HG03432 (cell line): ENCODE measurements at regions not wholly inside any gene's neighbourhood (a gene's known extent, or its start where the extent isn't known, plus 50 kb on each side); places are given as distances from the start of the nearest gene placed in this dataset.

ENCODE experiments used
- ATAC-seq: cut with Tn5 transposase; IDR thresholded peaks from one replicate; pipeline ENCODE4 v1.9.1; 2021; ENCODE audit warnings: mild to moderate bottlenecking, moderate library complexity; ENCODE audit not compliant: unreplicated experiment

GRCh38 chr12:132408626-132409494 lies 79.5 kb upstream of the GALNT9 start:
- no peak for ATAC-seq

- ATAC-seq: no peak
Observed at GRCh38 chr12:132407992-132408391, 78.6 kb upstream of the GALNT9 start.

DNA sequence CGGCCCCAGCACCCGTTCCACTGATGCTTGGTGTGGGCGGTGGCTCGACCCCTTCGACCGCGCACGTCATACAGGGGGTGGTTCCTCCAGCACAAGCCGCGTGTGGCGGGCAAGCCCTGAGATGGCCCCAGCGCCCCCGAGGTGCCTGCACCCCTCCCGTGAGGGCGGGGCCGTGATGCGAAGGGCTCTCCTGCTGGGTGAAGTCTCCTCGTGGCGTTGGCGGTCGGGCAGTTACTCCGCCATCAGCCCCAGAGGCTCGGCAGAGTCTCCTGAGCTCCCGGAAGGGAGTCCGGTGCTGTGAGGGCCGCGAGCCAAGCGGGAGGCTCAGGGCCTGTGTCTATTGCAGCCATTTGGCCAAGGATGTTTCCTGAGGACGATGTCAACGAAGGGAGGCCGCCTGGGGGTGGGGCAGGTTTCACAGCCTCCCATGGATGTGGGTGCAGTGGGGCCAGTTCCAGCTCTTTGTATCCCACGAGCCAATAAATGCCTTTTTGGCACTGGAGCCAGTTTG lies 78.1 kb upstream of the GALNT9 start:
- ATAC-seq: no peak

GRCh38 chr12:132406493-132407450 lies 77.4 kb upstream of the GALNT9 start:
- no peak for ATAC-seq

- no peak for ATAC-seq
Observed at GRCh38 chr12:132405742-132406251, 76.4 kb upstream of the GALNT9 start.

GRCh38 chr12:132404951-132405741 lies 75.8 kb upstream of the GALNT9 start:
- ATAC-seq: no peak

DNA sequence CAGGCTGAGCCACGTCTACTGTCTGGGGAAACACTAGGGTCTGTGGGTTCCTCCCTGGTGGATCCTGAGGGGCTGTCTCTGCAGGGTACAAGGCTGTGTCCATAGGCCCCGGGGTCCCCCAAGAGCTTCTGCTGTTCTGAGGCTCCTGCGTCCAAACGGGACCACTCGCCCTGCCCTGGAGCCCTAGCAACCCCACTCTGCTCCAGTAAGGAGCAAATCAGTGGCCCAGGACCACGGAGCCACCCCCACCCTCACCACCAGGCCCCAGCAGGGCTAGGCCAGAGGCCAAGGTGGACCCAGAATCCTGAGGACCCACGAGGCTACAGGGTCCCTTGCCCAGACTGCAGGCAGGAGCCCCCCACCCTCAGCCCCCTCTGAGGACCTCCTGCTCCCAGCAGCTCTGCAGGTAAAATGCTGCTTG lies 75.1 kb upstream of the GALNT9 start:
- no peak for ATAC-seq

DNA sequence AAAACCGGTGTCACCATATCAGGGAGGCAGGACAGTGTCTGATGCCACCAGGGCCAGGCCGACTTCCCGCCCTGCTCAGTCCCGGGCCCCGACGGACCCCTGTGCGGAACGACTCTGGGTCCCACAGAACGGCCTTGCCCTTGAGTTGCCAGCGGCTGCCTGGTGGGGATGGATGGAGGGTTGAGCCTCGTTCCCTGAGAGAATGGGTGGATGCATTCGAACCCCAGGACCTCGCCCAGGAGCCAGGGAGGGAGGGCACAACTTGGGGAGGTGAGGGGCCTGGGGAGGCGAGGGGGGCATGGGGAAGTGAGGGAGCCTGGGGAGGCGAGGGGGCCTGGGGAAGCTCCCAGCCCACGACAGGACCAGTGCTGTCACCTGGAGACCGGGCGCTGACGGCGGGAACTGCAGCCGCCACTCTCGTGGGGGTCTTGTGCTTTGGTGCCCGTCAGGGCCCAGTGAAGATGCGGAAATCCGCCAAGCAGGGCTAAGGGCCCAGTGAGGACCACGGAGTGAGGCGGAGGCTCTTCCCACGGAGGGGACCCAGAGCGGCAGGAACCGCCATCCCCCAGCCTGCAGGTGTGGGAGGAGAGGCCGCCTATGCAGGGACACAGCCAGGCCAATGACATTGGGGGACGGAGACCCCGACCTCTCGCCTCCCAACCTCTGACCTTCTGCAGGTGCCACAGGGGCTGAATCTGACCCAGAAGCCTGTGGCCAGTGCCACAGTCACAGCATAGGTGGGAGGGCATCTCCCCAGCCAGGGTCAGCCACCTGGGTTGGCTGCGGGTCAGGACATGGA lies 74.4 kb upstream of the GALNT9 start:
- ATAC-seq: no peak

DNA sequence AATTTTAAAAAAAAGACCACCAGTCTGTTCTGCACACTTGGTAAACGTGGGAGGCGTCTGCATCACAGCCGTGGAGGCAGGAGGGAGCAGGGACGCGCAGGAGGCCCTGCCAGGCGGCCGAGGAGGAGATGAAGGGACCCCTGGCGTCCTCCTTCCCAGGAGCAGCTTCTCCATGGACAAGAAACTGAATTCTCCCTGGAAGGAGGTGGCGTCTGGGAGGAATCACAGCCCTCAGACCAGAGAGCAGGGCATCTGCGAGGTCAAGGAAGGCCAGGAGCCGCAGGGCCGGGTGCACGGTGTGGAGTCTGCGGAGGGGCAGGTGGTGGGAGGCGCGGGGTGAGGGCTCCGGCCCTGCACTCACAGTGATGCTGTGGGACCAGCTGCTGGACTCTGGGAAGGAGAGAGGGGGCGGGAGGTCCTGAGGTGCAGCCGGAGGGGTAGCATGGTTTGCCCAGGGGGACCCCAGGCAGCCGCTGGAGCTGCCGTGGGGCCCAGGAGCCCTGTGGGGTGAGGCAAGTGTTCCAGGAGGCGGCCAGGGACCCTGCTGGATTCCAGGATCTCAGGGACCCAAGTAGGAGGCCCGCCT lies 73.5 kb upstream of the GALNT9 start:
- ATAC-seq: no peak

- ATAC-seq: no peak
Observed at GRCh38 chr12:132401982-132402381, 72.6 kb upstream of the GALNT9 start.

- ATAC-seq: no peak
Observed at GRCh38 chr12:132400011-132400641, 70.7 kb upstream of the GALNT9 start.

- ATAC-seq: no peak
Observed at GRCh38 chr12:132399092-132400010, 70.0 kb upstream of the GALNT9 start.

DNA sequence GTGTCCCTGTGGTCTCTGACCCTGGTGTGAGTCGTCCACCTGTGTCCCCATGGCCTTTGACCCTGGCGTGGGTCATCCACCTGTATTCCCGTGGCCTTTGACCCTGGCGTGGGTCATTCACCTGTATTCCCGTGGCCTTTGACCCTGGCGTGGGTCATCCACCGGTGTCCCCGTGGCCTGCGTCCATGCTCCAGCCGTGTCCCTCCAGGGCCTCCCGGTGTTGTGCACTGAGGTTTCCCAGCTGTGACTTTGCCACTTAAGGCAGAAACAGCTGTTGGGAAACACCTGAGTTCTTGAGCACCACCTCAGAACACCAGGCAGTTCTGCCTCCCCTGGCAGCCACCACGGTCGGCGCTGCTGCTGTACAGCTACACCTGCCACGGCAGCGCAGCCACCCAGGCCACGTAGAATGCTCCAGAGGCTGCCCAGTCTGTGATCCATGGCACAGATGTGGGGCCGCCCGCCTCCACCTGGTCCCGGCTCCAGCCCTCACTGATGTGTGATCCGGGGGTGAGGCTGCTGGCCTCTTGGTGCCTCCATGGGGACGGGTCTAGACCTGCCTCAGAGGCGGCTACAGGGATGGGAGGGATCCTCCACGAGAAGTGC lies 69.1 kb upstream of the GALNT9 start:
- ATAC-seq: no peak

DNA sequence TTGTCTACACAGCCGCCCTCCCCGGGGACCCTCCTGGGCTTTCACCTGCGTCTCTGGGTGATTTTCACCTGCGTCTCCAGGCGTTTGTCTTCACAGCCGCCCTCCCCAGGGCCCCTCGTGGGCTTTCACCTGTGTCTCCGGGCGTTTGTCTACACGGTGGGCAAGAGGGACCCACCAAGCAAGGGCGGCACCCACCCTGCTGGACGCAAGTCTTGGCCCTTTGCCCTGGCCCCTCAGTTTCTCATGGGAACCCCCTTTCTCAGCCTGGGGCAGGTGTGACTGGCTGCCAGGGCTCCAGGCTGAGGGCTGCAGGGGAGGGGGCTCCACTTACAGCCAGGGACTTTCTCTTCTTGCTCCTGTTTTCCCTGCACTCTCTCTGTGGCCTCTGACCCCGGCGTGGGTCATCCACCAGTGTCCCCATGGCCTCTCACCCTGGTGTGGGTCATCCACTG lies 68.6 kb upstream of the GALNT9 start:
- ATAC-seq: no peak

- no peak for ATAC-seq
Observed at GRCh38 chr12:132397152-132397933, 68.0 kb upstream of the GALNT9 start.

- no peak for ATAC-seq
Observed at GRCh38 chr12:132396657-132397056, 67.3 kb upstream of the GALNT9 start.
